Ascending aorta (tissue), 2 donors: ENCODE measurements at regions not wholly inside any gene's neighbourhood (a gene's known extent, or its start where the extent isn't known, plus 50 kb on each side); places are given as distances from the start of the nearest gene placed in this dataset.
A peak's percentile ranks its signal among the peaks of the same experiment; 100 is the strongest.

ENCODE experiments used
- DNase-seq, 2 donors: peaks; one replicate each; pipeline ENCODE4 v3.0.0-alpha.2; 2019; ENCODE audit warnings: low spot score in 2 of 2
- H3K27ac ChIP-seq, 2 donors: fragments of 200-600 bp; sonication (generic); one replicate each; pipeline ENCODE4 v1.5.1; 2016 to 2017; ENCODE audit warnings: mild to moderate bottlenecking in 1 of 2
- H3K27me3 ChIP-seq: fragments of 200-600 bp; sonication (generic); one replicate; pipeline ENCODE4 v1.5.1; 2017
- H3K36me3 ChIP-seq, 2 donors: fragments of 200-600 bp; sonication (generic); one replicate each; pipeline ENCODE4 v1.5.1; 2016
- H3K4me1 ChIP-seq, 2 donors: fragments of 200-600 bp; sonication (generic); one replicate each; pipeline ENCODE4 v1.5.1; 2016 to 2017; ENCODE audit warnings: mild to moderate bottlenecking in 1 of 2
- H3K4me3 ChIP-seq, 2 donors: fragments of 200-600 bp; sonication (generic); one replicate each; pipeline ENCODE4 v1.5.1; 2016 to 2017; ENCODE audit warnings: mild to moderate bottlenecking in 1 of 2
- H3K9me3 ChIP-seq, 2 donors: fragments of 200-600 bp; sonication (generic); one replicate each; pipeline ENCODE4 v1.5.1; 2016
- intact Hi-C: fragments of 100-400 bp; cut with DNase I; formaldehyde crosslinking; loops from one replicate; pipeline ENCODE4 v1.15.1; 2023
- TF ChIP-seq, protein P1 (sequence below), 3 experiments: fragments of 200-600 bp in 2 of 3; fragments of 450-650 bp in 1 of 3; sonication (generic) in 2 of 3; IDR thresholded peaks; one replicate each; pipeline ENCODE4 v1.5.1; 2016 to 2019; ENCODE audit warnings: antibody characterized with exemption in 3 of 3, mild to moderate bottlenecking in 1 of 3, moderate library complexity in 1 of 3

DNA sequence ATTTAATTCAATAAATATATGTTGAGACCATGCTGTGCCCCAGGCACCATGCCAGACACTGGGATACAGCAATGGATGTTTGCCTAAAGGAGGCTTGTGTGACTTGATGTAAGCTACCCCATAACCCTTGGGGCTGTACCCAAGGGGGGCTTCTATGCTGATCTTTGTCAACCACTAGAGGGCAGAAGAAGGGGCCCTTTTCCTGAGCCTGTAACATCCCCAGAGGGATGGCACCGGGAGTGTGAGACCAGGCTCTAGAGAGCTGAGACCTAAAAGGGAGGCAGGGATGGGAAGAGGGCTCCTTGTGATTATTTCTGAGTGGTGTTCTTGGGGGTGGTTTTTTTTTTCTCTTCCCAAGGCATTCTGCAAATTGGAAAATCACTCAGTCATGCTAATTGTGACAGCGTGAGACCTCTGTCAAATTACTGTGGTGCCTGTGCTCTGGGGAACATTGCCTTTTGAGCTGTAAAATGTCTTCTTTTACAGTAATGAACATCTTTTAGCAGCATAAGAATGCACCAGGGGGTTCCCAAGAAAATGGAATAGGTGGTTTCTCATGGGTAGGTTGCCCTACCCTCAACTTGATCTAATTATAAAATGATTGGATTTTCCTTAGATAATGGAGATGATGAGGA lies 138.7 kb upstream of the SLC24A3 start:
- intact Hi-C loops: no loop called here
- Histone ChIP-seq H3K4me3 (no peak overlapping the region), H3K4me1 (no peaks in the 10 kb centered on the region), H3K27ac (no peak overlapping the region), H3K27me3 (no peaks in the 10 kb centered on the region), H3K9me3 (no peaks in the 10 kb centered on the region), H3K36me3 (no peaks in the 10 kb centered on the region)
- DNase-seq: no peak
- TF ChIP-seq, protein P1, sequence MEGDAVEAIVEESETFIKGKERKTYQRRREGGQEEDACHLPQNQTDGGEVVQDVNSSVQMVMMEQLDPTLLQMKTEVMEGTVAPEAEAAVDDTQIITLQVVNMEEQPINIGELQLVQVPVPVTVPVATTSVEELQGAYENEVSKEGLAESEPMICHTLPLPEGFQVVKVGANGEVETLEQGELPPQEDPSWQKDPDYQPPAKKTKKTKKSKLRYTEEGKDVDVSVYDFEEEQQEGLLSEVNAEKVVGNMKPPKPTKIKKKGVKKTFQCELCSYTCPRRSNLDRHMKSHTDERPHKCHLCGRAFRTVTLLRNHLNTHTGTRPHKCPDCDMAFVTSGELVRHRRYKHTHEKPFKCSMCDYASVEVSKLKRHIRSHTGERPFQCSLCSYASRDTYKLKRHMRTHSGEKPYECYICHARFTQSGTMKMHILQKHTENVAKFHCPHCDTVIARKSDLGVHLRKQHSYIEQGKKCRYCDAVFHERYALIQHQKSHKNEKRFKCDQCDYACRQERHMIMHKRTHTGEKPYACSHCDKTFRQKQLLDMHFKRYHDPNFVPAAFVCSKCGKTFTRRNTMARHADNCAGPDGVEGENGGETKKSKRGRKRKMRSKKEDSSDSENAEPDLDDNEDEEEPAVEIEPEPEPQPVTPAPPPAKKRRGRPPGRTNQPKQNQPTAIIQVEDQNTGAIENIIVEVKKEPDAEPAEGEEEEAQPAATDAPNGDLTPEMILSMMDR (IDR thresholded peaks at IDR 0.05): peak in 1 of 3 experiments; percentile 6

DNA sequence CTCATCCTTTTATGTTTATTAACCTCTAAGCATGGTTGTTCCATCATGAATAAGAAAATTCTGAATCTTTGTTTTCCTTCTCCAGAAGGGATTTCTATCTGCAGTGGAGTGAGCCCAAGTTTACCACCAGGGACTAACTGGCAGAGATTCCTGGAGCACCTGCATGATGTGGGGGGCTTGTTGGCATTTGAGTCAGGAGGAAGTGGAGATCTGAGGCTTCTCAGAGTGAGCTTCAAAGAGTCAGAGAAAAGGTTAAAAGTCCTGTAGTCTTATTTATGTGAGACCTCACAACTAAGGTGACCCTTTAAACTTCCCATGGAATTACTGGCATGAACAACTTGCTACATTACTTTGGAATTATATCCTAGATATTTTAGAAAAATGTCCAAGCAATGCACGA lies 138.1 kb upstream of the SLC24A3 start:
- no peak for DNase-seq
- Histone ChIP-seq H3K36me3 (no peaks in the 10 kb centered on the region), H3K9me3 (no peaks in the 10 kb centered on the region), H3K27ac (no peak overlapping the region), H3K27me3 (no peaks in the 10 kb centered on the region), H3K4me3 (no peak overlapping the region), H3K4me1 (no peaks in the 10 kb centered on the region)
- TF ChIP-seq, protein P1 (IDR thresholded peaks at IDR 0.05): no peak
- intact Hi-C loops: no loop called here

DNA sequence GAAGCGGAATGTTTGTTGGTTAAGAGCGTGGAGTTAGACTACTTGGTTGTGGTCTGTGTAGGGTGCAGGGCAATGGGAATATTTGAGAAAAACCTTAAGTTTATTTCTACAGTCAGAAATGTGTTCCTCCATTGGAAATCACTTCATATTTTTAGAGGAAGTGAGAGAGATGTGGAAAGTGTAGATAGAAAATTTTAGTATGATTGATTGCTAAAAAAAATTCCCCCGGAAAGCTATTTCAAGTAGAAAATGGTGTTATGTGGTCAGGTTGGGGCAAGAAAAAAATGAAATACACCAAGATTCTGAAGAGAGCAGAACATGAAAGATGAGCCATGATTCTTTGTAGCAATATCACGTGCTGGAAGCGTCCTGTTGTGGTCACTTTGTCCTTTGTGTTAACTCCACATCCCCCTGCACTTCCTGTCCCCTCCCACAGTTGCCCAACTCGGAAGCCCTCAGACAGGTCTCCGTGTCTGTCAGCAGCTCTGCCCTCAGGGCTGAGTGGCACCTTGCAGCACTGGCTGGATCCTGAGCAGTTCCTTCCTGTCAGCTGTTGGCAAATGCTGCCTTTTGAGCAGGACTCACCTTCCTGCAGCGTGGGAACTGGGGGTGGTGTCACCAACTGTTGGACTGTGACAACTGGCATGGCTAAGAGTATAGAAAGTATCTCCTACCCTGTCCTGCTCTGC lies 137.5 kb upstream of the SLC24A3 start:
- Histone ChIP-seq H3K27me3 (no peaks in the 10 kb centered on the region), H3K4me3 (no peak overlapping the region), H3K9me3 (no peaks in the 10 kb centered on the region), H3K4me1 (no peaks in the 10 kb centered on the region), H3K27ac (no peak overlapping the region), H3K36me3 (no peaks in the 10 kb centered on the region)
- no peak for DNase-seq
- intact Hi-C loops: no loop called here
- TF ChIP-seq, protein P1 (IDR thresholded peaks at IDR 0.05): no peak

DNA sequence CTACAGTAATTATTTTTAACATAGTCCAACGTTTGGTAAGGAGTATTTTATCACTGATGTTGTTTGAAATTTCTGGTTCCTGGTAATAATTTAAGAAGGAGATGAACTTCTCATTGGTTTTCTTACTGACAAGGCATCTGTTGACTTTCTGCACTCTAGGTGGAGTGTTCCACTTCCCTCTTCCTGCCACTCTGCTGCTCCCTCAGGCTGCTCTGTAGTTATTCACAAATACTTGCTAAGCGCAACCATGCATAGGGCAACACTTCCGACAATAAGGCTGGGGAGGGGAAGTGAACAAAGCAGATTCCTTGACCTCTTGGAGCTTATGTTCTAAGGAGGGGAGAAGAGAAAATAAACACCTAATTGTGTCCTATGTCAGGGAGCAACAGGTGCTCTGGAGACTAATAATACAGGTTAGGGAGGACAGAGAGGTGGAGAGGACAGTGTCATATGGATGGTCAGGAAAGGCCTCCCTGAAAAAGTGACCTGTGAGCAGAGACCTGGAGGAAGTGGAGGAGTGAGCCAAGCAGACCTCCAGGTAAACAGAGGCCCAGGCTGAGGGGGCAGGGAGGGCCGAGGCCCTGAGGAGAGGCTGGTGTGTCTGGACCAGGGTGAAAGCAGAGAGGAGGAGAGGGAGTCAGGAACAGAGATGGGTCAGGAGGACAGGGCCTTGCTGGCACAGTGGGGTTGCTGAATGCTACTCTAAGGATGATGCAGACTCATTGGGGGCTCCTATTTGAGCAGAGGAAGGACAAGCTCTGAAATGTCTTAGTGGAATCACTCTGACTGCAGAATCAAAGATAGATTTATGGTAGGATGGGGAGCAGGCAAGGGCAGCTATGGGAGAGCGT lies 134.8 kb upstream of the SLC24A3 start:
- intact Hi-C loops: no loop called here
- no peaks in the 10 kb centered on the region for H3K27me3 ChIP-seq
- H3K4me3 ChIP-seq: no peak overlapping the region
- no peak for DNase-seq
- no peaks in the 10 kb centered on the region for H3K36me3 ChIP-seq
- H3K4me1 ChIP-seq: no peaks in the 10 kb centered on the region
- no peak overlapping the region for H3K27ac ChIP-seq
- TF ChIP-seq, protein P1 (IDR thresholded peaks at IDR 0.05): no peak
- no peaks in the 10 kb centered on the region for H3K9me3 ChIP-seq

DNA sequence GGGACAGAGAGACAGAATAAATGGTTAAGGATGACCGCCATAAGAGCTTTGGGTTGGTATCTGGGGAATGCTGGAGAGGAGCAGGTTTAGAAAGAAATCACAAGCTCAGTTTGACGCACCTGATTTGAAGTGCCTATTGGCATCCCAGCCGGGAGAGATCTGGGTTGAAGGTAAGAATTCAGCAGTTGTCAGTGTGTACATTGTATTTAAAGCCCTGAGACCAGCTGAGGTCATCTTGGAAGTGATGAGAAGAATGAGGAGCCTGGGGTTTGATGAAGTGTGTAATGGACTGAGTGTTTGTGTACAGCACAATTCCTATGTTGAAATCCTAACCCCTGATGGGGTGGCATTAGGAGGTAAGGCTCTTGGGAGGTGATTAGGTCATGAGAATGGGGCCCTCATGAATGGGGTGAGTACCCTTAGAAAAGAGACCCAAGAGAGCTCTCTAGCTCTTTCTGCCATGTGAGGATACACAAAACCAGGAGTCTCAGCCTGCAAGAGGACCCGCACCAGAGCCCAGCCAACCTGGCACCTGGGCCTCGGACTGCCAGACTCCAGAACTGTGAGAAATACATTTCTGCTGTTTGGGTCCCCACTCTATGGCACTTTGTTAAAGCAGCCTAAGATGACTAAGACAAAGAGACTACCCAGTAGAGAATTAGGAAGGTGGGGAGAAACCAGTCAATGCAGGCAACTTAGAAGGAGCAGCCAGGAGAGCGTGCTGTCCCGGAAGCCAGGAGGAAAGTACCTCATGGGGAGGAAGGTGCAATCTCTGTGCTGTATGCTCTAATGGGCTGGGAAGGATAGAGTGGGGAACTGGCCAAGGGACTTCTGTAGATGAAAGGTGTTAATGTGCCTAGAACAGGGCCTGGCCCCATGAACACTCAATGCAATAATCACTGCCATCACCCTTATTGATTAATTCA lies 133.7 kb upstream of the SLC24A3 start:
- no peak overlapping the region for H3K4me3 ChIP-seq
- H3K36me3 ChIP-seq: no peaks in the 10 kb centered on the region
- H3K27ac ChIP-seq: no peak overlapping the region
- H3K4me1 ChIP-seq: no peaks in the 10 kb centered on the region
- no peak for DNase-seq
- TF ChIP-seq, protein P1 (IDR thresholded peaks at IDR 0.05): no peak
- no peaks in the 10 kb centered on the region for H3K27me3 ChIP-seq
- intact Hi-C loops: no loop called here
- no peaks in the 10 kb centered on the region for H3K9me3 ChIP-seq
